Mesothelial cell of epicardium (in vitro differentiated cells): ENCODE measurements at regions not wholly inside any gene's neighbourhood (a gene's known extent, or its start where the extent isn't known, plus 50 kb on each side); places are given as distances from the start of the nearest gene placed in this dataset.

ENCODE experiments used
- DNase-seq, 2 experiments: peaks; one replicate each; pipeline ENCODE4 v3.0.0; 2021; ENCODE audit warnings: low spot score in 2 of 2; ENCODE audit not compliant: unreplicated experiment in 2 of 2
- H3K27ac Mint-ChIP-seq: 2 replicates; pipeline ENCODE4 v1.8.0; 2021; ENCODE audit warnings: mixed read lengths
- H3K27me3 Mint-ChIP-seq: 2 replicates; pipeline ENCODE4 v1.8.0; 2021; ENCODE audit warnings: low read depth, mixed read lengths
- H3K36me3 Mint-ChIP-seq: 2 replicates; pipeline ENCODE4 v1.8.0; 2021; ENCODE audit warnings: mixed read lengths
- H3K4me1 Mint-ChIP-seq: 2 replicates; pipeline ENCODE4 v1.8.0; 2021; ENCODE audit warnings: mixed read lengths
- H3K4me3 Mint-ChIP-seq: 2 replicates; pipeline ENCODE4 v1.8.0; 2021; ENCODE audit warnings: mild to moderate bottlenecking, moderate library complexity, mixed read lengths
- H3K9me3 Mint-ChIP-seq: 2 replicates; pipeline ENCODE4 v1.8.0; 2021; ENCODE audit warnings: mixed read lengths
- CTCF ChIP-seq: fragments of 200-600 bp; sonication (generic); IDR thresholded peaks from one replicate; pipeline ENCODE4 v1.5.0; 2021; ENCODE audit warnings: antibody characterized with exemption; ENCODE audit not compliant: unreplicated experiment

- Mint-ChIP-seq H3K4me1 (peaks cover 8% of the 10 kb centered on the region), H3K27me3 (no peaks in the 10 kb centered on the region), H3K9me3 (no peaks in the 10 kb centered on the region), H3K27ac (no peak overlapping the region), H3K36me3 (no peaks in the 10 kb centered on the region), H3K4me3 (no peak overlapping the region)
- DNase-seq = no peak
- TF ChIP-seq CTCF = no peak
Observed at GRCh38 chr9:31388660-31389059, 995.8 kb upstream of the ACO1 start.

GRCh38 chr9:31389075-31389474, 995.4 kb upstream of the ACO1 start:
- no peak for TF ChIP-seq CTCF
- H3K9me3 Mint-ChIP-seq = no peaks in the 10 kb centered on the region
- no peaks in the 10 kb centered on the region for H3K36me3 Mint-ChIP-seq
- H3K27ac Mint-ChIP-seq = no peak overlapping the region
- peaks cover 12% of the 10 kb centered on the region for H3K4me1 Mint-ChIP-seq
- no peak overlapping the region for H3K4me3 Mint-ChIP-seq
- DNase-seq = no peak
- H3K27me3 Mint-ChIP-seq = no peaks in the 10 kb centered on the region

GRCh38 chr9:31390403-31391025, 993.9 kb upstream of the ACO1 start:
- DNase-seq = no peak
- H3K4me1 Mint-ChIP-seq = peaks cover 12% of the 10 kb centered on the region
- H3K27me3 Mint-ChIP-seq = no peaks in the 10 kb centered on the region
- H3K9me3 Mint-ChIP-seq = no peaks in the 10 kb centered on the region
- no peak overlapping the region for H3K27ac Mint-ChIP-seq
- H3K36me3 Mint-ChIP-seq = no peaks in the 10 kb centered on the region
- no peak for TF ChIP-seq CTCF
- no peak overlapping the region for H3K4me3 Mint-ChIP-seq

GRCh38 chr9:31393240-31393639, 991.2 kb upstream of the ACO1 start:
- no peak overlapping the region for H3K4me3 Mint-ChIP-seq
- no peaks in the 10 kb centered on the region for H3K9me3 Mint-ChIP-seq
- H3K4me1 Mint-ChIP-seq = peaks cover 12% of the 10 kb centered on the region
- H3K27me3 Mint-ChIP-seq = peaks cover 7% of the 10 kb centered on the region
- TF ChIP-seq CTCF = no peak
- no peak overlapping the region for H3K27ac Mint-ChIP-seq
- H3K36me3 Mint-ChIP-seq = no peaks in the 10 kb centered on the region
- no peak for DNase-seq

GRCh38 chr9:31394015-31394473, 990.4 kb upstream of the ACO1 start:
- no peaks in the 10 kb centered on the region for H3K9me3 Mint-ChIP-seq
- H3K4me3 Mint-ChIP-seq = no peak overlapping the region
- H3K4me1 Mint-ChIP-seq = peaks cover 12% of the 10 kb centered on the region
- H3K27me3 Mint-ChIP-seq = peaks cover 10% of the 10 kb centered on the region
- TF ChIP-seq CTCF = no peak
- no peaks in the 10 kb centered on the region for H3K36me3 Mint-ChIP-seq
- DNase-seq = no peak
- peak overlapping the region; percentile 62 for H3K27ac Mint-ChIP-seq

GRCh38 chr9:31412081-31412480, 972.4 kb upstream of the ACO1 start:
- Mint-ChIP-seq H3K27me3 (no peaks in the 10 kb centered on the region), H3K36me3 (peaks cover 1% of the 10 kb centered on the region), H3K27ac (no peak overlapping the region), H3K4me1 (peaks cover 18% of the 10 kb centered on the region), H3K4me3 (no peak overlapping the region), H3K9me3 (peaks cover 15% of the 10 kb centered on the region)
- no peak for DNase-seq
- no peak for TF ChIP-seq CTCF
